GM21360 (cell line): ENCODE measurements at regions not wholly inside any gene's neighbourhood (a gene's known extent, or its start where the extent isn't known, plus 50 kb on each side); places are given as distances from the start of the nearest gene placed in this dataset.

ENCODE experiments used
- ATAC-seq: cut with Tn5 transposase; IDR thresholded peaks from one replicate; pipeline ENCODE4 v1.9.1; 2021; ENCODE audit warnings: mild to moderate bottlenecking, moderate library complexity; ENCODE audit not compliant: unreplicated experiment

DNA sequence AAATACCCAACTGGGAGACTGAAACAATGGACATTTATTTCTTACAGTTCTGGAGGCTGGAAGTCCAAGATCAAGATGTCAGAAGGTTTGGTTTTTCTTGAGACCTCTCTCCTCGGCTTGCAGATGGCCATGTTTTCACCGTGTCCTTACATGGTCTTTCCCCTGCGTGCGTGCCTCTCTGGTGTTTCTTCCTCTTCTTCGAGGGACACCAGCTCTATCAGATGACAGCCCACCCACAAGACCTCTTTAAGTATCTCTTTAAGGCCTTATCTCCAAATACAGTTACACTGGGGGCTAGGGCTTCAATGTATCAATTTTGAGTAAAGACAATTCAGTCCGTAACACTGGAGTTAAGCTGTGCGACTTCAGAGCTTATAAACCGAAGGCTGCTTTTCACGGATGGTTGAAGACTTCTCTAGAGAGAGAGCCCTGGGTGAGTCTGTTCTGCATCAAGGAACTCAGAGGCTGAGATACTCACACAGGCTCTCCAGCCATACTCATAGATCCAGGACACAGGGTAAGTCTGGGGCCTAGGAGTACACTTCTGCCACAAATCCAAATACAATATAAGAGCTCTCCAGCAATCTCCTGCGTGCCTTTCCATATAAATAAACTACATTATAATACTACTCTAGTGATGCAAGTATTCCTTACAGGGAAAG is 339.9 kb upstream of the PKDCC start:
- no peak for ATAC-seq

DNA sequence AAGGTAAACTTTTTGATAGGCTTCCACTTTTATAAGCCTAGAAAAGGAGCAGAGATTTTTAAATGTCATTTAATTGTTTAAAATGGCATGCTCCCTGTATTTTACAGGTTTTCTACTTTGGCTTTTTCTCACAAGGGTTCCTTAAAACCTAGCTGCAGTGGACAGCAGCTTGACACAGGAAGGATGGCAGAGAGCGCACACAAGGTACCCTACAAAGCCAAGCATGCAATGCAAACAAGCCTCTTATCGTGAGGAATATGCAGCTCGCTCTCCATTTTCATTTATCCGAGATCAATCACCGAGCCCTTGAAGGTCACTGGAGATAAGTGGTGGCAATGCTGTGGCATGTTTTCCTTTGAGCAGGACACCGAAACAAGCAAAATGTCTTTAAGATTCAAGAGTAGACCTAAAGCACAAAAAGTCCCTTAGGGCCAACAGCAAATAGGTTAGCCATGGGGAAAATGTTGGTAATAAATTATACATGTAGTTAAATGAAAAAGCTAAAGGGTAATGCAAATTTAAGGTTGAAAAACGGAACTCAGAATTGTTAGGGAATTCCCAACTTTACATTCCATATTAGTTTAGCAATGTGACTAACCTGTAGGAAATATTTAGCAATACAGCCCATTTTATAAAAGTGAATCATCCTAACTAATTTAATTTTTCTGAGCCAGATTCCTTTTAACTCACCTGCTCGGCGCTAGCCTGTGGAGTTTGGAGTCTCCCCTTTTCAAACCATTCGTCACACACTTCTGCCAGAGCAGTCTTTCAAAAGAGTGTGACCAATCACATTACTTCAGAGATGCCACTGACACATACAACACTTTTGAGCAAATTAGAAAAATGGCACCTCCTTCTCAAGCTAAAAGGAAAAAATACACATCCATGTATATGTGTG is 337.9 kb upstream of the PKDCC start:
- ATAC-seq: peak; percentile 33

DNA sequence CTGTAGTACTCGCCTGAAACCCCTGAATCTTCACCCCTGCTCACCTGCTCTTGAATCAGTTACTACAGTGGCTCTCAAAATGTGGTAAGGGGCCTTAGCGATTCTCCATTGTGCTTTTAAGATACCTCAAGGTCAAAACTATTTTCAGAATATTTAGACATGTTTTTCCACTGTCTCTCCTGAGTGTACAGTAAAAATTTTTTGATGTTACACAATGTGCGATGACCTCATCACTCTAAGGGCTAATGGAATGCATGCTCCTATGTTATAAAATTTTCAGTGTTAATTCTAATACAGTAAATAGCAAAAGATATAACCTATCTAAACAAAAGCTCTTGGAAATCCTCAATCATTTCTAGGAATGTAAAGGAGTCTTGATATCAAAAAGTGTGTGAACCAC is 336.9 kb upstream of the PKDCC start:
- ATAC-seq: no peak

DNA sequence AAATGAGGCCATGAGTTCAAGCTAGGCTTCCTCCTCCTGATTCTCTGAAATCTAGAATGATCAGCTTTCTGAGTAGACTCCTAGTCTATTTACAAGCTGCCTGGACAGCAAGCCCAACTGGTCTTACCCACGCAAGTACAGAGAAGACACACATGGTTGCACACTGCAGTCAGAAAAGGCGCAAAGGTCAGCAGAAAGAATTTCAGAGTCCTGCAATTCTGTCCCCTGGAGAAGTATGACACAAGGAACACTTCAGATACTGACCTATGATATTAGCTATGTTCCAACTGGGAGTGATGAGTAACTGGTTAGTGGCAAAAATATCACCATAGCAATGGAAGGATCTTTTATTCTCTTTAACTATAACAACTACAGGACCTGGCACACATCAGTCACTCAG is 336.1 kb upstream of the PKDCC start:
- no peak for ATAC-seq

DNA sequence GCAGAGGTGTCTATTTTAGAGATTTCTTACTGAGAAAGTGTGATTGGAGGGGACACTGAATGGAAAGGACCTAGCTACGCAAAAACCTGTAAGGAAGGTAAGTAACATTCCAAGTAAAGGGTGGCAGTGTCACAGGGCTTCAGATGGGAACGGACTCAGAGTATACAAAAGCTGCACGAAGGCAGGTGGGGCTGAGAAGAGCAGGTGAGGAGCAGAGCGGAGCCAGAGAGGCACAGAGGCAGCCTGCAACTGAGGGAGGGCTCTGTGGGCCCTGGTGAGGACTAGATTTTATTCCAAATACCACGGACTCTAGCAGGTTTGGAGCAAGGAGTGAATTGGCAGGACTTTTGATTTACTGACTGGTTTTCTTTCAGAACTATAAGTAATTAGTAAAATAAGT is 331.3 kb upstream of the PKDCC start:
- ATAC-seq: no peak

DNA sequence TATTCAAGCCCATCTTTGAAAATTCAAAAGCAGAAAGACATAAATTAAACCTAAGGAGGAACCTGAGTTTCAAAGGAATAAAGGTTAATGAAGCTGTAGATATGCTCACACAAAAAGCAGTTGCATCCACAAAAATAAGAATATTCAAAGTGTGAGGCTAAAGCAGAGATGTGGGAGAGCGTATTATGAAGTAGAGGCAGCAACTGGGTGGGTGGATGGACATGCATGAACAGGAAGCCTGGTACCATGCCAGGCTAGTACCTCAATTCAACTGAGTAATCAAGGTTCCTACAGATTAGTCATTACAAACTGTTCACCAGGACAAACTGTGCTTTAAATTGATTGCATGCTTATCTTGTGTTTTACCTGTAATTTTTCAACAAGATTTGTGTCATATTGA is 330.0 kb upstream of the PKDCC start:
- peak; percentile 39 for ATAC-seq

DNA sequence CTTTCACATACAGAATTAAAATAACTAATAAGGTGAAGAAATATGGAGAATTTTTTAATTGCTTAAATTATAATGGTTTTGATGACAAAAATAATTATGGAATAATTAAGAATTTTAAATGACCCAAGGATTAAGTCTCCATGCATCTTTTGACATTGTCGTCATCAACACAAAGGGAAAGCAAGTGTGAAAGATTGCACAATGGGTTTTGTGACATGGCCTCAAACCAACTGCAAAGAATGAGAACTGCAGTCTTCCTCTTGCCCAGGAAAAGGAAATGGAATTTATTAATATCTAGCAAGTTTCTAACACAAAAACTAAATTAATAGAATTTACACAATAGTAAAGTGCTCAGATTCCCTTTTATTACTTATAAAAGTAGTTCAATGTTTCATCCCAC is 329.1 kb upstream of the PKDCC start:
- no peak for ATAC-seq

DNA sequence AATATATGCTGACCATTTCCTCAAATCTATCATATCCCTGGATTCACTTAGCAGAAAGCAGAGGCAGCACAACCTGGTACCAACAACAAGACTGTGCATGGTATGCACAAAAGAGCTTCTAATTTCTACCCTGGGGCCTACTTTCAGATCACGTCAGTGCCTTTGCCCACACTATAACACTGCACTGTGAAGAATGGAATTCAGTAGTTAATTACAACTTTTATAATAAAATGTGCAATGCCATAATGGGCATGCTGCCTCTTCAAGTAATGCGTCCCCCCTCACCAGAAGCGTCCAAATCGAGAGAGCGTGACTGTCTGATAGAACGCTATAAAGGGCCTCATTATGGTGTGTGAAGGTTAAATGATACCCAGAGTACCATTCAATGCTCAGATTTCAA is 328.1 kb upstream of the PKDCC start:
- no peak for ATAC-seq

DNA sequence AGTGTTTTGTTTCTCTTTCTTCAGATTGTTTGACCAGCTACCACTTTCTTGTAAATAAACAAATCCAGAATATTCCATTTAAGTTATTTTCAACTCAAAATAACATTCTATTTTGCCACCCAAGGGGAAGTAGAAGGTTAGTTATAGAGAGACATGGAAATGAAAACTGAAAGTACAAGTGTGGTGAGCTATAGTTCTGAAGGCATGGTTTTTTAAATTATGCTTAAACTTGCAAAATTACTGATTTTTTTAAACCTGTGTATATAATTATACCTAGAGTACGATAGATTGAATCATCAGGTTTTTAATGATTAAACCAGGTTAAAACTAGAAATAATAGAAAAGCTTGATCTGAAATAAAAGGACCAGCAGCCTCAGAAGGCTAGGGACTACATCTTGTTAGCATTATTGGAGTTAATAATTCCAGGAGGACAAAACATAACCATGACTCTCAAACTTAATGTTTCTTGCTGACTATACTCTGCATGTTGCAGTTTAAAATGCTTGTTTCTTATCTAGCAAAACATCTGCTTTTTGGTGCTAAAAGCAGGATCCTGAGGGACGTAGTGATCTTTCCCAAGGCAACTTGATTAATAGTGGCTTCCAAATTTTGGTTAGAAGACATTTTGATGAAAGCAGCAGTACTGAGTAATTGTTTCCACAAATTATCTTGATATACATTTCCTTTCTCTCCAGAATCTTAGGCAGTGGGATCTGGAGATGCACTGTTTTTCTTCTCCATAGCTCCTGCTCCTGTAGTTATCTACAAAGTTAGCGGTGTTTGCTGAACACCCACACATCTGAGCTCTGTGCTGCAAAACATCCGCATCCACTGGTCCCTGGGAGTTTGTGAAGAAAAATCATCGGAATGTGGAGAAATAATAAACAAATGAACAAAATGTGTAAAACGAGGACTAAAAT is 327.2 kb upstream of the PKDCC start:
- peak; percentile 42 for ATAC-seq

DNA sequence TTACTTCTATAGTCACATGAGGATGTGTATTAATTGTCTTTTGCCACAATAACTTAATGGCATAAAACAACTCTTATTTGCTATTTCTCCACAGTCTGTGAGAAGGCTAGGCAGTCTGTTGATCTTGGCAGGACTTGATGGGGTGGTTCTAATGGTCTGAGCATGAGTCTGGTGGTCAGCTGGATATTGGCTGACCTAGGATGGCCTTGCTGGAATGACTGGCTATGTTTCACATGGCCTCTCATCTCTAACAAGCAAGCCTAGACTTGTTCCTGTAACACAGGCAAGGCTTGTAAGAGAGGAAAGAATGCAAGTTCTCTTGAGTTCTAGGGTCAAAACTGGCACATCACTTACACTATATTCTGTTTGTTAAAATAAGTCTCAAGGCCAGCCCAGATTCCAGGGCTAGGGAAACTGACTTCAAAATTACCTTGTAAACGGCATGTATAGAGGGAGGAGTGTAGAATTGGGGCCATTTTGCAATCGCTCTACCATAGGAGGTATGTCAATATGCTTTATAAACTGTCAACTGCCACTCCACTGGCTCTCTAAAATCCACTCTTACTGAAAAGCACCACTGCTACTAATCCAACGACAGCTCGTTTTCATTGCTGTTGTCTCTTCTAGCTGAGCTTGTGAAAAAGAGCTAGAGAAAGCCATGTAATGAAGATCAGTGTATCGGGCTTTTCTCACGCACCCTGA is 325.0 kb upstream of the PKDCC start:
- no peak for ATAC-seq

DNA sequence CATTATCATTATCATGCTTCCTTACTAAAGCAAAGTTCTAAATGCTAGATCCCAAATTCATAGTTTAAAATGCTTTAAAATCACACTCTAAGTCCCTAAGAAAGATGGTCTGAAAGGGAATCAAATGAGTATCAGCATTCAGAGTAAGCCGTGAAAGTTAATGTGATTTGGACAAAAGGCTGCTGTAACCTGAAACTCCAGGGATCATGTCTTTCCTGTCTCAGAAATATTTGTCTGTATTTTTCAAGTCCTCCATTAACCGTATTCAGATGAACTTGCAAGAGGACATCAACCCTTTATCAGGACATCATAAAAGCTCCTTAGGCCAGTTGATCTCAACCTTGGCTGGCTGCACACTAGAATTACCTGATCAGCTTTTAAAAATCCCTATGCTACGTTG is 324.3 kb upstream of the PKDCC start:
- ATAC-seq: no peak

DNA sequence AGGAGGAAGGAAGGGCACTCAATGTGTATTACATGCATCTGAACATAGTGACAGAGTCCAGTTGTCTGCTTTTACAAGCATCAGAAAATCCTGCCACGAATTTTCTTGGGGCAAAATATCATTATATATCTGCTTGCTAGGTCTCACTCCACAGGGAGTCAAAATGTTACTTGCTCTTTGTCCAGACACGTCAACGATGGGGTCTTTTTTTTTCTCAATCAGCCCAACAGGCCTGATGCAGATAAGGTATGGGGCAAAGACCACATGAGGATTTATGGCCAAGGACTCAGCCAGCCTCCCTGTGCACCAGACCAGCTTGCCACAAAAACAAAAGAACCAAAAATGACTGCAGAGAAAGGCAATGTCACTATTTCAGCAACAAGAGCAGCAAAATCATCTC is 323.4 kb upstream of the PKDCC start:
- no peak for ATAC-seq

DNA sequence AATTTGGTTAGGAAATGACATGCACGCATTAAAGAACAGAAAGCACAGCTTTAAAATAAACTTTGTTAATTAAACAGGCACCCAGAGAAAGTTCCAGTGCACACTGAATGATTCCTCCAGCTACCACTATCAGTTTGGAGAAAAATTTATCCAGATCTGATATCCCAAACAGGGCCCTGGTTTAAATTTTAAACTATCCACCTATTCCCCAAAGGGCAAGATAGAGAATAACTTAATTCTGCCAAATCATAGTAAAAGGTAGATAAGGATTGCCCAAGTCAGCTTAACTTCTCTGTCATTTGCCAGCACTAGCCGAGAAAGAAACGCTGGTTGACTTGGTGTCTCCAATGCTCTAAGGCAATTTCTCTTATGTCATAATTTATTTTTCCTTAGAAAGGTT is 321.9 kb upstream of the PKDCC start:
- no peak for ATAC-seq

DNA sequence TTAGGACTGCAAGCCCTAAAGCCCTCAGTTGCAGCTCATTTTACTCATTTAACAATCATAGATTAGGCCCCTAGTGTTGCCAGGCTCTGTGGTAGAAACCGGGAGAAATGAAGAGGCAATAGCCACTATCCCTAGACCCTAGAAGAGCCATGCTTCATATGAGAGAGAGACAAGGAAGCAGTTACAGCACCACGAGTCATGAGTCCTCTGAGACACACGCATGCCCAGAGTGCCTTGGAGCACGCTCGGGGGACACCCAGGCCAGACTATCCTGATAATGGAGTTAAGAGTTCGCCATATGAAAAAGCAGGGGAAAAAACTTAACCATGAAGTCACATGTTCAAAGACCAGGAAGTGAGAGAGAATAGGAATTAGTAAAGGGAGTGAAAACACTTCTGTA is 321.5 kb upstream of the PKDCC start:
- no peak for ATAC-seq

DNA sequence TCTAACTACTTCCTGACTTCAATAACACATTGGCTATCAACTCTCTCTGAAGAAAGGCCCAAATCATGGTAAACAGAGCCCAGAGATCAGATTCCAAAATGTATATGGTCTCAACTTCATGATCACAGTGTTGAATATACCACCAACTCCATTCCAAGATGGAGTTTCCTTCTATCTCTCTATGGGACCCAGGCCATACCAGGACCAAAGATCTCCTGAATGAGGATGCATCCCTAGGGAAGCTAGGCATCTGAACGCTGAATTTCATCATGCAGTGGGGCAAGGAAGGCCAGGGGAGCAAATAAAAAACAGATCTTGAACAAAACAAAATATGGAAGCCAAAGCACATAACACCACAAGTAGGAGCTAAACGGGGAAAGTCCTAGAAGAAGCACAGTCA is 320.7 kb upstream of the PKDCC start:
- no peak for ATAC-seq

DNA sequence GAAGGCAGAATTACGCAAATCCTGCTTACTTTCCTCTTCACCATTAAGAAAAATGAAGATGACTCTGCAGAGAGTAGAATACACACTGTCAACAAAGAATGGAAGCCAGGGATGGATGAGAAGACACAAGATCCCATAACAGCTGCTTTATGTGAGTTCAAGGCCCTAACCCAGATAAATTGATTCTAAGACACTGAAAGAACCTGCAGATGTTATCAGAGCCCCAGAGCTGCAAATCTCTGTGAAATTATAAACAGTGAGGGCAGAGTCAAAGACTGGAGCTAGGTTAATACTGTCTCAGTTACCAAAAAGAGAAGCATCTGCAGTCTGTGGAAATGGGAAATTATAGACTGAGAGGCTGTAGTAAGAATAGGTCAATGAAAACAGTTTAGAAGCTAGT is 320.1 kb upstream of the PKDCC start:
- no peak for ATAC-seq

DNA sequence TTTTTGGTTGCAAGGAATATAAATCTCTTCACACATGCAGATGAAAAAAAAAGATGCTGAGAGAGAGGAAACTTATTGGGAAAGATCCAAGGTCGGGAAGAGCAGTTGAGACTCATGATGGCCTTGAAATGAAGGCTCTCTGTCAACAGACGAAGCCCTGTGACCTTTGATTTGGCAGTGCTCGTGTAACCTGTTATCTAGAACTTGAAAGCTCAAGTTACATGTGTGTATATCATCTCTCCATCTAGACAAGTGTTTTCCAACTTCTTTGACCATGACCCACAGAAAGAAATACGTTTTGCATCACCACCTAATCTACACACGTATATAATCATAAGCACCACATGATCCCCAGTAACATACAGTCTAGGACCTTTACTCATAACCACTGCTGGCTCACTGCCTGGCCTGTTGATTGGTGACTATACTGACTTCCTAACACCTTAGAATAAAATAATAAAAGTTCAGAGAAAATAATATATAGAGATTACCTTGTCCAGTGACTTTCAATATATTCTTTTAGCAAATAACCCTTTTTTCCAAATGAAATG is 319.0 kb upstream of the PKDCC start:
- no peak for ATAC-seq

DNA sequence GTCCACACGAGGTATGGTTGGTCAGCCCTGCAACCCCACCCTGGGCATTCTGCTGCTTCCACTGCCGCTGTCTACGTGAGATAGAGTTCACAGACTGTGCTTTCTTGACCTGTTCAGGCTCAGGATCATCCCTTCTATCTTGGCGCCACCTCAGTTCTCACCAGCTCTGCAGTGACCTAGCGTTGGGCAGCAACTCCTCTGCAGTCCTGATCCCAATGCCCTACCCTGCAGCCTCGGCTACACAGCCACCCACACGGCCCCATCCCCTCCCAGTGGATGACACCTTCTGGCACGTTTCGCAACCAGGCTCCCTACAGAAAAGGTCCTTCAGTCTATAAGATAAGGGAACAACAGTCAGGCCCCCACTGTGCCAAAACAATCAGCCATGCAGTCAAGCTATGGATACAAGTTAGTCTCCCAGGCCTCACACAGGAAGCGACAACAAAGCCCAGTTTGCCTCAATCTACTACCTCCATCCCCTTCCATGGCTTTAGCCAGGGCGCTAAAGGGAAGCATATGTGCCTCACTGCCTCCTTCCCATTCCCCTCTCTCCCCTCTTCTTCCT is 317.9 kb upstream of the PKDCC start:
- no peak for ATAC-seq

DNA sequence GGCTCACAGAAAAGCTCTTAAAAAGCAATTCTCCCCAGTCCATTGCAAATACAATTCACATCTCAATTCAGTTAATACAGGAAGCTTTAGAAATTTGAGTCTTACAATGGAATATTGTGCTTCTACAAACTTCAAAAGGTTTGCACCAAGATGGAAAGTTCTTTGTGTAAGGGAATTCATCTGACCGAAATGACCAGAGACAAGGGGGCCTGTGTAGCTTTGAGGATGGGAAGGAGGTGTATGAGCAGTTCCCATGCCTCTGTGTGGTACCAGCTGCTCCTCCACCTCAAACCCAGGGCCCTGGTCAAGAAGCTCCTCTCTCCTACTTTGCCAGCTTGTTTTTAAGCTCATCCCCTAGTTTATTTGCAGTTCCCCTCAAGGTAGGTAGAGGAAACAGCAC is 312.8 kb upstream of the PKDCC start:
- ATAC-seq: no peak

DNA sequence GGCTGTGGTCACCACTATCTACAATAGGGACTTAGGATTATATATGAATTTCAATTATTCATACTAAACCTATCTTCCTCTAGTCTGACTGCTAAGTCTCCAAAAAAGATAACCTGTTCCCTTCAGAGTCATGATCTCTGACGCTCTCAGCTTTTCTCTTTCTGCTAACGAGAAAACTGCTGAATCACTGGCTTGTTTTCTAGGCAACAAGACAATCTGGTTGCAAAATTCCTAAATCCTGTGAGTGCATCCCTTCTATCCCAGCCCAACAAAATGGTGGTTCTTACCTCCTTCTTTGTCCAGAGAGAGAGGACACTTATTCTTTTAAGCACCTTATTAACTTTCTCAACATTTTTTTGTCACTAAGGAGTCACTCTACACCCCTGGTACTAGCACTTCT is 312.3 kb upstream of the PKDCC start:
- no peak for ATAC-seq
